Neural progenitor cell (in vitro differentiated cells): ENCODE measurements at regions not wholly inside any gene's neighbourhood (a gene's known extent, or its start where the extent isn't known, plus 50 kb on each side); places are given as distances from the start of the nearest gene placed in this dataset.

Source experiments
- DNase-seq: peaks from one replicate; pipeline ENCODE4 v3.0.0-alpha.2; 2016; ENCODE audit warnings: low spot score
- H2AFZ ChIP-seq: fragments of 200-600 bp; sonication (generic); replicated peaks from 2 replicates; pipeline ENCODE4 v1.6.1; 2016; ENCODE audit warnings: antibody characterized with exemption
- H3F3A ChIP-seq: fragments of 200-600 bp; sonication (generic); 2 replicates; pipeline ENCODE4 v1.6.1; 2016; ENCODE audit warnings: antibody characterized with exemption, low read depth
- H3K27ac ChIP-seq: fragments of 200-600 bp; sonication (generic); 2 replicates; pipeline ENCODE4 v1.5.1; 2016; ENCODE audit warnings: mild to moderate bottlenecking
- H3K27me3 ChIP-seq: fragments of 200-600 bp; sonication (generic); 2 replicates; pipeline ENCODE4 v1.6.1; 2016; ENCODE audit warnings: mild to moderate bottlenecking, moderate library complexity
- H3K36me3 ChIP-seq: fragments of 200-600 bp; sonication (generic); 2 replicates; pipeline ENCODE4 v1.5.1; 2016
- H3K4me1 ChIP-seq: fragments of 200-600 bp; sonication (generic); 2 replicates; pipeline ENCODE4 v1.6.1; 2016; ENCODE audit warnings: mixed run types
- H3K4me2 ChIP-seq: fragments of 200-600 bp; sonication (generic); 2 replicates; pipeline ENCODE4 v1.6.1; 2016
- H3K4me3 ChIP-seq: fragments of 200-600 bp; sonication (generic); 2 replicates; pipeline ENCODE4 v1.5.1; 2016
- H3K79me2 ChIP-seq: fragments of 200-600 bp; sonication (generic); 2 replicates; pipeline ENCODE4 v1.6.1; 2016; ENCODE audit warnings: low read depth
- H3K9ac ChIP-seq: fragments of 200-600 bp; sonication (generic); 2 replicates; pipeline ENCODE4 v1.6.1; 2016
- H3K9me3 ChIP-seq: fragments of 200-600 bp; sonication (generic); 2 replicates; pipeline ENCODE4 v1.5.1; 2016; ENCODE audit warnings: low read depth
- H4K20me1 ChIP-seq: fragments of 200-600 bp; sonication (generic); 2 replicates; pipeline ENCODE4 v1.6.1; 2016; ENCODE audit warnings: low read depth
- H3K27ac Mint-ChIP-seq: 3 replicates; pipeline ENCODE4 v1.8.0; 2021; ENCODE audit warnings: mixed read lengths
- H3K27me3 Mint-ChIP-seq: 2 replicates; pipeline ENCODE4 v1.8.0; 2022; ENCODE audit warnings: low read depth, mild to moderate bottlenecking, inconsistent platforms, moderate library complexity, mixed read lengths; ENCODE audit not compliant: insufficient read depth
- H3K36me3 Mint-ChIP-seq: 3 replicates; pipeline ENCODE4 v1.8.0; 2021; ENCODE audit warnings: mixed read lengths
- H3K4me1 Mint-ChIP-seq: 3 replicates; pipeline ENCODE4 v1.8.0; 2021; ENCODE audit warnings: mixed read lengths
- H3K4me3 Mint-ChIP-seq: 3 replicates; pipeline ENCODE4 v1.8.0; 2021; ENCODE audit warnings: mild to moderate bottlenecking, moderate library complexity, mixed read lengths
- H3K9me3 Mint-ChIP-seq: 3 replicates; pipeline ENCODE4 v1.8.0; 2020; ENCODE audit warnings: mixed read lengths
- EZH2 ChIP-seq: fragments of 200-600 bp; sonication (generic); IDR thresholded peaks from 2 replicates; pipeline ENCODE4 v1.6.1; 2017; ENCODE audit warnings: antibody characterized with exemption, mild to moderate bottlenecking, moderate library complexity
- EZH2phosphoT487 ChIP-seq: fragments of 200-600 bp; sonication (generic); IDR thresholded peaks from 2 replicates; pipeline ENCODE4 v1.6.1; 2017; ENCODE audit warnings: antibody characterized with exemption
- TF ChIP-seq, protein P1 (sequence below): fragments of 200-600 bp; sonication (generic); IDR thresholded peaks from 2 replicates; pipeline ENCODE4 v1.5.1; 2017; ENCODE audit warnings: antibody characterized with exemption, mild to moderate bottlenecking

DNA sequence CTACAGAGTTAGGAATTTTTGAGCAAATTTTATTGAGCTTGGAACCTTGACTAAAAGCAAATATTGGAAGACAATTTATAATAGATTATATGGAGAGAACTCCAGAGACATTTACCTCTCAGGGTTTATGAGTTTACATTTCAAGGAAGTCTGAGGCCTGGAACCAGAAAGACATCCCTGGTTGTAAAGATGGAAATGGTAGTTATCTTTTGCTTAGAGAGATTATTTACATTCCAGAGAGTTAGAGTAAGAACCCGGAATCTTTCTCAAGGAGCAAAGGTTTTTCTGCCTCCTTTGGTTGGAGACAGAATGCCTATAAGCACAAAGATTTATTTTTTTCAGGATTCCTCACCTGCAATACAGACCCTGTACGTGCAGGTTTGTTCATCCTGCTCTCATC is 458.1 kb downstream of the TBL1XR1 start:
- Mint-ChIP-seq H3K9me3 (no peaks in the 10 kb centered on the region), H3K36me3 (no peaks in the 10 kb centered on the region), H3K27ac (no peak overlapping the region), H3K4me3 (no peak overlapping the region), H3K27me3 (no peaks in the 10 kb centered on the region), H3K4me1 (peaks cover 2% of the 10 kb centered on the region)
- Histone ChIP-seq H3F3A (no peaks in the 10 kb centered on the region), H3K4me3 (no peak overlapping the region), H3K79me2 (no peaks in the 10 kb centered on the region), H2AFZ (no peak overlapping the region), H3K9ac (no peak overlapping the region), H3K27me3 (no peaks in the 10 kb centered on the region), H3K36me3 (no peaks in the 10 kb centered on the region), H3K9me3 (no peaks in the 10 kb centered on the region), H3K4me1 (no peaks in the 10 kb centered on the region), H3K27ac (no peak overlapping the region), H4K20me1 (no peaks in the 10 kb centered on the region), H3K4me2 (no peak overlapping the region)
- TF ChIP-seq EZH2phosphoT487 (no peak), EZH2 (no peak)
- TF ChIP-seq, protein P1, sequence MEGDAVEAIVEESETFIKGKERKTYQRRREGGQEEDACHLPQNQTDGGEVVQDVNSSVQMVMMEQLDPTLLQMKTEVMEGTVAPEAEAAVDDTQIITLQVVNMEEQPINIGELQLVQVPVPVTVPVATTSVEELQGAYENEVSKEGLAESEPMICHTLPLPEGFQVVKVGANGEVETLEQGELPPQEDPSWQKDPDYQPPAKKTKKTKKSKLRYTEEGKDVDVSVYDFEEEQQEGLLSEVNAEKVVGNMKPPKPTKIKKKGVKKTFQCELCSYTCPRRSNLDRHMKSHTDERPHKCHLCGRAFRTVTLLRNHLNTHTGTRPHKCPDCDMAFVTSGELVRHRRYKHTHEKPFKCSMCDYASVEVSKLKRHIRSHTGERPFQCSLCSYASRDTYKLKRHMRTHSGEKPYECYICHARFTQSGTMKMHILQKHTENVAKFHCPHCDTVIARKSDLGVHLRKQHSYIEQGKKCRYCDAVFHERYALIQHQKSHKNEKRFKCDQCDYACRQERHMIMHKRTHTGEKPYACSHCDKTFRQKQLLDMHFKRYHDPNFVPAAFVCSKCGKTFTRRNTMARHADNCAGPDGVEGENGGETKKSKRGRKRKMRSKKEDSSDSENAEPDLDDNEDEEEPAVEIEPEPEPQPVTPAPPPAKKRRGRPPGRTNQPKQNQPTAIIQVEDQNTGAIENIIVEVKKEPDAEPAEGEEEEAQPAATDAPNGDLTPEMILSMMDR: no peak
- no peak for DNase-seq

DNA sequence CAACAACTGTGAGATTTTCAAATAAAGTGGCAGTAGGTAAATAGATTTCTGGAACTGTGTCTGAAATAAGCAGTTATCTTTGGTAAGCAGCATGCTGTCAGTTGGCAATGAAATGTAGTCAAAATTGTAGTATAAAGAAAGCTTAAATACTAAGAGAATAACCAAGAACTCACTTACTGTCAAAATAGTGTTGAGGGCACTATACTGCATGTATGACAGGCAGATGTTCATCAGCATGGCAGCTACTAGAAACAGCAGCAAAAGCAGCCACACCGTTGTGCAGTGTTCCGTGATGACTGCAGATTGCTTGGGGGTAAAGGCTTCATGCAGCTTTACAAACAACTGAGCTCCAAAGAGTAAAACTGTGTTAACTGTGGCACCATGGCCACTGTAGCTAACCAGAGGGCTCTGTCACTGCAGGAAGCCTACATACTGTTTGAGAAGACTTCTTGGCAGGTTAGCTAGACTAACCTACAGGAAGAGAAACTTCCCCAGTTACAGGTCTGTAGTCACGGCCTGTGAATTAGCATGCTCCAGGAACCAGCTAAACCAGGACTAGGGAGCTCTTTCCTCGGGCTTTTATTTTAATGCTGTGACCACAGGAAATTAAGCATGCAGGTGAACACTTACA is 459.7 kb downstream of the TBL1XR1 start:
- Histone ChIP-seq H3K4me3 (no peak overlapping the region), H3K9ac (no peak overlapping the region), H3K9me3 (no peaks in the 10 kb centered on the region), H2AFZ (no peak overlapping the region), H3K4me2 (no peak overlapping the region), H3K79me2 (no peaks in the 10 kb centered on the region), H3K27me3 (no peaks in the 10 kb centered on the region), H3F3A (no peaks in the 10 kb centered on the region), H3K36me3 (no peaks in the 10 kb centered on the region), H4K20me1 (no peaks in the 10 kb centered on the region), H3K27ac (no peak overlapping the region), H3K4me1 (no peaks in the 10 kb centered on the region)
- no peak overlapping the region for H3K4me3 Mint-ChIP-seq
- H3K27ac Mint-ChIP-seq: no peak overlapping the region
- peaks cover 2% of the 10 kb centered on the region for H3K4me1 Mint-ChIP-seq
- H3K36me3 Mint-ChIP-seq: no peaks in the 10 kb centered on the region
- DNase-seq: no peak
- no peaks in the 10 kb centered on the region for H3K27me3 Mint-ChIP-seq
- TF ChIP-seq EZH2 (no peak), EZH2phosphoT487 (no peak)
- H3K9me3 Mint-ChIP-seq: no peaks in the 10 kb centered on the region

DNA sequence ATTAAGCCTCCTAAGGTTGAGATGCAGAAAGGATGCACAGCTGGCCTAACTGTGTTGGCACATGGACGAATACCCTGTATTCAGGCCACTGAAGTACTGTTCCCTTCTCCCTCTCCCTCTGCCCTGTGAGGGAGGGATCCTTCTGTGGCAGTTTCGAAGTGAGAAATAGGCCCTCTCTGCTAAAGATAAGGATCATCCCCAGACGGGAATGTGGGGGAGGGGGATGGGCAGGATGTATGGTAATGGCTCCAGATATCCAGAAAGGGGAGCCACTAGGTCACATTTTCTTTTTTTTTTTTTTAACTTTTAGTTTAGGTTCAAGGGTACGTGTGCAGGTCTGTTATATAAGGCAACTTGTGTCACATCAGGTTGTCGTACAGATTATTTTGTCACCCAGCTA is 463.1 kb downstream of the TBL1XR1 start:
- no peaks in the 10 kb centered on the region for H3K27me3 ChIP-seq
- Mint-ChIP-seq H3K27ac (no peak overlapping the region), H3K4me3 (no peak overlapping the region), H3K27me3 (no peaks in the 10 kb centered on the region), H3K9me3 (no peaks in the 10 kb centered on the region), H3K4me1 (peaks cover 2% of the 10 kb centered on the region), H3K36me3 (no peaks in the 10 kb centered on the region)
- DNase-seq: peak; percentile 34
- no peak overlapping the region for H3K9ac ChIP-seq
- H3K79me2 ChIP-seq: no peaks in the 10 kb centered on the region
- H3K4me1 ChIP-seq: no peaks in the 10 kb centered on the region
- no peaks in the 10 kb centered on the region for H3K36me3 ChIP-seq
- TF ChIP-seq, protein P1: no peak
- TF ChIP-seq EZH2phosphoT487: no peak
- TF ChIP-seq EZH2: no peak
- H3K9me3 ChIP-seq: no peaks in the 10 kb centered on the region
- H3K27ac ChIP-seq: no peak overlapping the region
- H3K4me2 ChIP-seq: no peak overlapping the region
- H4K20me1 ChIP-seq: no peaks in the 10 kb centered on the region
- H3K4me3 ChIP-seq: no peak overlapping the region
- no peaks in the 10 kb centered on the region for H3F3A ChIP-seq
- H2AFZ ChIP-seq: peak overlapping the region; percentile 66

DNA sequence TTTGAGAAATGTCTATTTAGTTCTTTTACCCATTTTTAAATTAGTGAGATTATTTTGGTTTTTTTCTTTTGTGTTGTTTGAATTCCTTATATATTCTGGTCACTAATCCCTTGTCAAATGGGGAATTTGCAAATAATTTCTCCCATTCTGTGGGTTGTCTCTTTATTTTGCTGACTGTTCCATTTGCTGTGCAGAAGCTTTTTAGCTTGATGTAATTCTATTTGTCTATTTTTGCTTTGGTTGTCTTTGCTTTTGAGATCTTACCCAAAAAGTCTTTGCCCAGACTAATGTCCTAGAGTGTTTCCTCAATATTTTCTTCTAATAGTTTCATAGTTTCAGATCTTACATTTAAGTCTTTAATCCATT is 472.9 kb downstream of the TBL1XR1 start:
- Histone ChIP-seq H3F3A (no peaks in the 10 kb centered on the region), H3K4me2 (no peak overlapping the region), H3K9me3 (no peaks in the 10 kb centered on the region), H3K36me3 (no peaks in the 10 kb centered on the region), H3K4me1 (no peaks in the 10 kb centered on the region), H2AFZ (no peak overlapping the region), H3K4me3 (no peak overlapping the region), H3K27me3 (no peaks in the 10 kb centered on the region), H3K27ac (no peak overlapping the region), H3K9ac (no peak overlapping the region), H3K79me2 (no peaks in the 10 kb centered on the region), H4K20me1 (no peaks in the 10 kb centered on the region)
- Mint-ChIP-seq H3K27ac (no peak overlapping the region), H3K9me3 (no peaks in the 10 kb centered on the region), H3K27me3 (no peaks in the 10 kb centered on the region), H3K4me1 (no peaks in the 10 kb centered on the region), H3K4me3 (no peak overlapping the region), H3K36me3 (no peaks in the 10 kb centered on the region)
- TF ChIP-seq EZH2 (no peak), EZH2phosphoT487 (no peak)
- TF ChIP-seq, protein P1: no peak
- DNase-seq: no peak
